ENCODE measurements at regions not wholly inside any gene's neighbourhood (a gene's known extent, or its start where the extent isn't known, plus 50 kb on each side); places are given as distances from the start of the nearest gene placed in this dataset.

- no peak overlapping the region for H3K4me3 ChIP-seq (ENCODE audit: low read depth, low read length)
- DNase-seq (ENCODE audit: low read depth): no peak
- no peak for TF ChIP-seq CTCF (conservative IDR thresholded peaks at IDR 0.05; ENCODE audit: low read depth, low read length)
These were observed 146.8 kb upstream of the B3GALT2 start for GRCh38 chr1:193333166-193333565.

DNA sequence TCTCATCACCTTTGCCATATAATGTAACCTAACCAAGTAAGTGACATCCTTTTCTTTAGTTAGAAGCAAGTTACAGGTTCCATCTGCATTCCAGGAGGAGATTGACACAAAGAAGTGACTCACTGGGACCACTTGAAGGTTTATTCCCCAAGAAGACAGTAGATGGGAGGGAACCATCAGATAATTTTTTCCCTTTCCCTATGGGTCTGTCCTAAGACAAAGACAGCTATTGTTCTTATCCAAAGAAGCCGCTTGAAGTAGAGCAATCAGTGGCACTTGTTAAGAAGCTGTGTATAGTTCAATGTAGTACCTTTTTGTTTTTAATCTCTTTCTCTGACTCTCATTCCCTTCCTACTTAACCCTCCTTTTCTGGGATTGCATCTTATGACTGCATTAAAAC, 139.9 kb upstream of the B3GALT2 start:
- H3K4me3 ChIP-seq (ENCODE audit: low read depth, low read length): no peak overlapping the region
- no peak for TF ChIP-seq CTCF (conservative IDR thresholded peaks at IDR 0.05; ENCODE audit: low read depth, low read length)
- DNase-seq (ENCODE audit: low read depth): no peak

GRCh38 chr1:193325771-193326170, 139.4 kb upstream of the B3GALT2 start:
- no peak overlapping the region for H3K4me3 ChIP-seq (ENCODE audit: low read depth, low read length)
- no peak for DNase-seq (ENCODE audit: low read depth)
- TF ChIP-seq CTCF (conservative IDR thresholded peaks at IDR 0.05; ENCODE audit: low read depth, low read length): no peak

- DNase-seq (ENCODE audit: low read depth): peak; percentile 27
- no peak overlapping the region for H3K4me3 ChIP-seq (ENCODE audit: low read depth, low read length)
- no peak for TF ChIP-seq CTCF (conservative IDR thresholded peaks at IDR 0.05; ENCODE audit: low read depth, low read length)
These were observed 138.6 kb upstream of the B3GALT2 start for GRCh38 chr1:193325042-193325441.

DNA sequence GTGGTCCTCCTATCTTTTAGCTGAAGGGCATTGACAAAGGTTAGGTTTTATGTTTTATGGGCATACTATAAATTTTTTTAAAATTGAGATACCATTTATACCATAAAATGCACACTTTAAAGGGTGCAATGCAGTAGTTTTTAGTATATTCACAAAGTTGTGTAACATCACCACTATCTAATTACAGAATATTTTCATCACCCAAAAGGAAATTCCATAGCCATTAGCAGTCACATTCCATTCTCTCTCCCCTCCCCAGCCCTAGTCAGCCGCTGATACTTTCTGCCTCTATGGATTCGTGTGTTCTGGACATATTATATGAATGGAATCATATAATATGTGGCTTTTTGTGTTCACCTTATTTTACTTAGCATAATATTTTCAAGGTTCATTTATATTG, 135.8 kb upstream of the B3GALT2 start:
- no peak for TF ChIP-seq CTCF (conservative IDR thresholded peaks at IDR 0.05; ENCODE audit: low read depth, low read length)

GRCh38 chr1:193321242-193321840, 134.9 kb upstream of the B3GALT2 start:
- no peak for TF ChIP-seq CTCF (conservative IDR thresholded peaks at IDR 0.05; ENCODE audit: low read depth, low read length)
- DNase-seq (ENCODE audit: low read depth): no peak

More for the DNA sequence above, 135.8 kb upstream of the B3GALT2 start:
- no peak overlapping the region for H3K4me3 ChIP-seq (ENCODE audit: low read depth, low read length)
- DNase-seq (ENCODE audit: low read depth): peak; percentile 30

GRCh38 chr1:193320270-193320669, 133.9 kb upstream of the B3GALT2 start:
- H3K4me3 ChIP-seq (ENCODE audit: low read depth, low read length): no peak overlapping the region
- TF ChIP-seq CTCF (conservative IDR thresholded peaks at IDR 0.05; ENCODE audit: low read depth, low read length): no peak
- no peak for DNase-seq (ENCODE audit: low read depth)

More at GRCh38 chr1:193321242-193321840, 134.9 kb upstream of the B3GALT2 start:
- no peak overlapping the region for H3K4me3 ChIP-seq (ENCODE audit: low read depth, low read length)

All from epithelial cell of proximal tubule (primary cell).